ENCODE measurements at regions not wholly inside any gene's neighbourhood (a gene's known extent, or its start where the extent isn't known, plus 50 kb on each side); places are given as distances from the start of the nearest gene placed in this dataset.

- H3K4me3 ChIP-seq (ENCODE audit: low read depth, poor library complexity, severe bottlenecking): no peak overlapping the region
- WGBS, 2 donors: 45 to 66% methylated on average over 1 of the region's 1 CpG
- intact Hi-C loops (cut with DNase I; ENCODE audit: low total_unique reads): no loop called here
- no peak for DNase-seq (ENCODE audit: low spot score in 2 of 2)
- no peak for TF ChIP-seq POLR2A (IDR thresholded peaks at IDR 0.05)
- TF ChIP-seq, protein P1, sequence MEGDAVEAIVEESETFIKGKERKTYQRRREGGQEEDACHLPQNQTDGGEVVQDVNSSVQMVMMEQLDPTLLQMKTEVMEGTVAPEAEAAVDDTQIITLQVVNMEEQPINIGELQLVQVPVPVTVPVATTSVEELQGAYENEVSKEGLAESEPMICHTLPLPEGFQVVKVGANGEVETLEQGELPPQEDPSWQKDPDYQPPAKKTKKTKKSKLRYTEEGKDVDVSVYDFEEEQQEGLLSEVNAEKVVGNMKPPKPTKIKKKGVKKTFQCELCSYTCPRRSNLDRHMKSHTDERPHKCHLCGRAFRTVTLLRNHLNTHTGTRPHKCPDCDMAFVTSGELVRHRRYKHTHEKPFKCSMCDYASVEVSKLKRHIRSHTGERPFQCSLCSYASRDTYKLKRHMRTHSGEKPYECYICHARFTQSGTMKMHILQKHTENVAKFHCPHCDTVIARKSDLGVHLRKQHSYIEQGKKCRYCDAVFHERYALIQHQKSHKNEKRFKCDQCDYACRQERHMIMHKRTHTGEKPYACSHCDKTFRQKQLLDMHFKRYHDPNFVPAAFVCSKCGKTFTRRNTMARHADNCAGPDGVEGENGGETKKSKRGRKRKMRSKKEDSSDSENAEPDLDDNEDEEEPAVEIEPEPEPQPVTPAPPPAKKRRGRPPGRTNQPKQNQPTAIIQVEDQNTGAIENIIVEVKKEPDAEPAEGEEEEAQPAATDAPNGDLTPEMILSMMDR (IDR thresholded peaks at IDR 0.05): no peak
Observed at GRCh38 chr2:129661935-129662334, 317.5 kb upstream of the RAB6C start.

- H3K4me3 ChIP-seq (ENCODE audit: low read depth, poor library complexity, severe bottlenecking): no peak overlapping the region
- TF ChIP-seq, protein P1 (IDR thresholded peaks at IDR 0.05): no peak
- no peak for TF ChIP-seq POLR2A (IDR thresholded peaks at IDR 0.05)
- 89 to 91% methylated on average over 4 of the region's 4 CpGs for WGBS, 2 donors
- no peak for DNase-seq (ENCODE audit: low spot score in 2 of 2)
- intact Hi-C loops (cut with DNase I; ENCODE audit: low total_unique reads): no loop called here
Observed at GRCh38 chr2:129667577-129667976, 311.9 kb upstream of the RAB6C start.

GRCh38 chr2:129672521-129672920 is 306.9 kb upstream of the RAB6C start:
- intact Hi-C loops (cut with DNase I; ENCODE audit: low total_unique reads): no loop called here
- 64 to 76% methylated on average over 5 of the region's 5 CpGs for WGBS, 2 donors
- H3K4me3 ChIP-seq (ENCODE audit: low read depth, poor library complexity, severe bottlenecking): no peak overlapping the region
- TF ChIP-seq, protein P1 (IDR thresholded peaks at IDR 0.05): no peak
- no peak for TF ChIP-seq POLR2A (IDR thresholded peaks at IDR 0.05)
- no peak for DNase-seq (ENCODE audit: low spot score in 2 of 2)

DNA sequence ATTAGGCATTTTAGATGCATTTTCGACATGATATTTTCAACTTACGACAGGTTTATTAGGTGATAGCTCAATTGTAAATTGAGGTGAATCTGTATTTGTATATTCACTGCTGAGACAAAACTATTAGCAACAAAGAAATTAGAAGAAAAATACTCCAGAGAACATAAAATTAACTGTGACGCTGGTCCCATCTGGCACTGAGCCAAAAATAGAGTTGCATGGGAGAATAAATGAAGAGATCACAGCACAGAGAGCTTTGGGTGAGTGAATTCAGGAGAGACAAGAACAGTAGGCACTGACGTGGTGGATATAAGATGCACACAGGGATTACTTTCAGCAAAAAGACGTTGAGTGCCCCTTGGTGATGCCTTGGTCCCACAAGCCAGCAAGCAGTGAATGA is 306.2 kb upstream of the RAB6C start:
- TF ChIP-seq POLR2A (IDR thresholded peaks at IDR 0.05): no peak
- TF ChIP-seq, protein P1 (IDR thresholded peaks at IDR 0.05): no peak
- intact Hi-C loops (cut with DNase I; ENCODE audit: low total_unique reads): no loop called here
- no peak overlapping the region for H3K4me3 ChIP-seq (ENCODE audit: low read depth, poor library complexity, severe bottlenecking)
- no peak for DNase-seq (ENCODE audit: low spot score in 2 of 2)
- WGBS, 2 donors: 56 to 61% methylated on average over 5 of the region's 5 CpGs

GRCh38 chr2:129673847-129674711 is 305.4 kb upstream of the RAB6C start:
- no peak for DNase-seq (ENCODE audit: low spot score in 2 of 2)
- intact Hi-C loops (cut with DNase I; ENCODE audit: low total_unique reads): no loop called here
- TF ChIP-seq, protein P1 (IDR thresholded peaks at IDR 0.05): no peak
- TF ChIP-seq POLR2A (IDR thresholded peaks at IDR 0.05): no peak
- 58 to 62% methylated on average over 14 of the region's 14 CpGs for WGBS, 2 donors
- H3K4me3 ChIP-seq (ENCODE audit: low read depth, poor library complexity, severe bottlenecking): no peak overlapping the region

Measured in lower leg skin (tissue), 4 donors.